Colon (tissue), 2 donors: ENCODE measurements at regions not wholly inside any gene's neighbourhood (a gene's known extent, or its start where the extent isn't known, plus 50 kb on each side); places are given as distances from the start of the nearest gene placed in this dataset.

Experiments
- FAIRE-seq: peaks from 2 replicates; lab custom pipeline; 2012; peaks lifted over from hg19 to GRCh38; lab: Jason Lieb, UNC
- donor health status: control.
- donor health status: control.

GRCh38 chr4:20451986-20452385 lies 200.3 kb downstream of the SLIT2 start:
- no peak for FAIRE-seq

GRCh38 chr4:20454515-20454914 lies 202.8 kb downstream of the SLIT2 start:
- no peak for FAIRE-seq

GRCh38 chr4:20456407-20456806 lies 204.7 kb downstream of the SLIT2 start:
- FAIRE-seq, result no peak

DNA sequence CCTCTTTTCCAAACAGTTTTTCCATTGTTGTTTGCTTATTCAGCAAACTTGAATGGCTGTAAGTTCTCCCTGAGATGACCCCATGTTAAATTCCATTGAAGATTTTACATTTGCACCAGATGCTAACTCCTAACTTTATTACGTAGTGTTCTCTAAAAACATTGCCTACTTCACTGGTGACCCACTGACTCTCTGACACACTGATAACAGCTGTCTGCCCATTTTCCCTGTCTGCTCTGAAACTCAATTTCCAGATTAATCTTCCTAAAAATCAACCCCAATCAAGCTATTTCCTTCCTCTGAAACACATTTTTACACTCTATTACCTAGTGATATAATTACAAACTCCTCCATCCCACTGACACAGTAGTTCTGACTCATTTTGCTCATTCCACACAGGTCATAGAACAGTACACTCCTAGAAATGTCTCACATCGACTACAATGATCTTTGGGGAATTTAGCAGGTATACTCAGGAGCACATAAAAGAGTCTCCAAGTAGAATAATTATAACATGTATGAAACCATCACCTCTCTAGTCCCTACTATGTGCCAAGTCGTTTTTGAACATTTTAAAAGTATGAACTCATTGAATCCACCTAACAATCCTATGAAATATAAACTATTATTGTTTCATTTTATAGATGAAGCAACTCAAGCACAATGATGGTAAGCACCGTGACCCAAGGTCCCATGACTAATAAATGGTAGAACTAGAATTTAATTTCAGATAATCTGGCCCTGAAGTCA lies 210.9 kb downstream of the SLIT2 start:
- FAIRE-seq, result no peak

- no peak for FAIRE-seq
Measured at GRCh38 chr4:20463176-20463430, 211.4 kb downstream of the SLIT2 start.

DNA sequence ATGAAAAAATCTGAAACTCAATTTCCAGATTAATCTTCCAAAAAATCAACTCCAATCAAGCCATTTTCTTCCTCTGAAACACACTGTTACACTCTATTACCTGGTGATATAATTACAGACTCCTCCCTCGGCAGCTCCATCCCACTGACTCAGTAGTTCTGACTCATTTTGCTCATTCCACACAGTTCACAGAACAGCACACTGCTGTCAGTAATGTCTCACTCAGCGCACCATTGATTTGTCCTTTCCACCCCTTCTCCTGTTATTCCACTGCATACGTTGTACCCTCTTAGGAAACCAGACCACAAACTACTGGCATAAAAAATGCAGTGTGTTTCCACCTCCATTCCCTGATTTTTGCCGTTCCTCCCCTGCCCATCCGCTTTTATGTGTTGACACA lies 212.7 kb downstream of the SLIT2 start:
- no peak for FAIRE-seq

DNA sequence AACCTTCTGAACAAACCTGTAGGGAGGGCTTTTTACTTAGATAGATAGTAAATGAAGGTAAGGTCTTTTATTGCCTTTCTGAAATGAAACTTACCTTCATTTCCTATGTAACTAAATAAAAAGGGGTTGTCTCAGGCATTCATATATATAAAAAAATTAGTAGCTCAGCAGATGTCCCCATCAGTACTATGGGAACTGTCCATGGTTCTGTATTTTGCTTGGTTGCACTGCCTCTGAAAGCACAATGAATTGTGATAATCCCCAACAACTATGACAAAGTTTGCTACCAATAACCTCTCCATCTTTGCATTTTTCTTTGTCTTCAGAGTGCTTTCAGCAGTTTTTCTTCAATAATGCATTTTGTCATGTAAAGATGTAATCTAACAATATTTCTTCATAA lies 222.4 kb downstream of the SLIT2 start:
- FAIRE-seq, result no peak

DNA sequence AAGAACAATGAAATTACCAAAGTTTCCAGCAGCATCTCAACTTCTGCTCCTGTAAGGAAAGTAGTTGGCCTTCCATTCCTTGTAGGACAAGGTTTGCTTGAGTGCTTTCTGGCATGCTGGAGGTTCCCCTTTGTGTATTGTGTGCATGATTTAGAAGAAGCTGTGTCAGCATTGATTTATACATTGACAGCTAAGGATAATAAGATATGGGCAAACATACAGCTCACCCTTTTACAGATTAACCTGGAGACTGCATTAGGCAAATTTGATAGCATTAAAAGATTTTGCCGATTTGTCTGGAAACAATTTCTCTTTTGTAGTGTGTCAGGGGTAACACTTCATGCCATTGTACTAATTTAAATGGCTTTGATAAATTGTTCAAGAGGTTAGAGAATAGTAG lies 221.8 kb upstream of the PACRGL start:
- no peak for FAIRE-seq

DNA sequence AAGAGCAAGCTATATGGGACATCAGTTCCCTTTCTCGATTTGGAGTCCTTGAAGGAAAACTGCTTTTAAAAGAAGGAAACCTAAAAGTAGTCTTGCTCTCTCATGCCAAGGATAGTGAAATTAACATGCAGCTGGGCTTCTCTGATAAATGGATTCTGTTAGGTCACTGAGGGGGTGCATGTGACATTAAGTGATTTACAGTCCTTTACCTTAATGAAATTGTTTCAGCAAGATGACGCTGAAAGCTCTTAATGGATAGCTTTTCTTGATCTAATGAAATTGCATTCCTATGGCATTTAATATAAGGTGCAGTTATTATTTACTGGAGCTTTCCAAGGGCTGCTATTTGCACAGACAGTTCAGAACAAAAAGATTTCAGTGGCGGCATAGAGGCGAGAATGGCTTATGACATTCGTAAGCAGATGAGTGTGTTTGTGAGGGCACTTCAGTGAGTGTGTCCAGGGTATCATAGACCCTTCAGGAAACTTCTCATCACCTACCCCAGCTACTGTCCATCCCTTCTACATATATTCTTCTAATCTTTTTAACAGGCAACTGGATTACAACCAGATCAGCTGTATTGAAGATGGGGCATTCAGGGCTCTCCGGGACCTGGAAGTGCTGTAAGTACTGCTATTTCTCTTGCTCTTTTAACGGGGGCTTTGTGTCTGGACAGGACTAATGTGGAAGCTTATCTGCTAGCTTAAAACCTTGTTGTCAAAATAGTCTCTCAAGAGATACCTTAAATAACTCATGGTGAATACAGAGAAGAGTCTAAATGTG lies 219.9 kb upstream of the PACRGL start:
- no peak for FAIRE-seq

- no peak for FAIRE-seq
Measured at GRCh38 chr4:20483416-20483815, 216.8 kb upstream of the PACRGL start.

GRCh38 chr4:20486433-20486832 lies 213.8 kb upstream of the PACRGL start:
- no peak for FAIRE-seq

GRCh38 chr4:20487446-20487845 lies 212.8 kb upstream of the PACRGL start:
- no peak for FAIRE-seq

- FAIRE-seq, result no peak
Measured at GRCh38 chr4:20487852-20488251, 212.4 kb upstream of the PACRGL start.

DNA sequence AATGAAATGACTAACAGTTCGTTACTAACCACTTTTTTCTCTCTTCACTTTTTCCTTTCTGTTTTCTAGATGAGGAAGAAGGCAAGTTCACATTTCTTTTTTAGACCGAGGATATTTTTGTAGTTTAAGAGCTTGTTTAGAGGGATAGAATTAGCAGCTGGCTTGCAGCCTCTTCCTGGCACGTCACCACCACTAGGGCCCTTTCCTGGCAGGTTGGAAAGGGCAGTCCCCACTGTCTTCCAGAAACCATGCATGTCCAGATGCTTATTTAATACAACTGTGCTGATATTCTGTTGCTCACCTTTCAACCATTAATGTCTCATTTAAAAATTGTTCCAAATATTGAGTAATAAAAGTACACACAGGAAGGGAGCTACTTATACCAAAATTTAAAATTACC lies 209.5 kb upstream of the PACRGL start:
- FAIRE-seq, result no peak

GRCh38 chr4:20493761-20494353 lies 206.4 kb upstream of the PACRGL start:
- FAIRE-seq, result no peak

- no peak for FAIRE-seq
Measured at GRCh38 chr4:20496068-20496467, 204.2 kb upstream of the PACRGL start.

DNA sequence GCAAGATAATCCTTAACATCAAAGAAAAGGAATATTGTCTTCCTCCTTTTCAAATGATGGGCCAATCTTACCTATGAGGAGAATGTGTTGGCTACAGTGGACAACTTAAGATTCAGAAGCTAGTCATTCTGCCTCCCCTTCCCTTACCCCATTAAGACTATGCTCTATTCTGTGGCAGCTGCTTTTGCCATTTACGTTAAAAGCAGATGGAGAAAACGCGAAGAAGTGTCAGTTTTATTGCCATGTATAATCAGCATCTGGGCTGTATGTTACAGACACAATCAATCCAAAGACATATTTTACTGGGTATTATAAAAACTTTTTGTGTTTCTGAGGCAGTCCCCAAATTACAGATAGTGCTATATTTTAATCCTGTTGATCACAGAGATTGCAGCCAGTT lies 196.1 kb upstream of the PACRGL start:
- no peak for FAIRE-seq

DNA sequence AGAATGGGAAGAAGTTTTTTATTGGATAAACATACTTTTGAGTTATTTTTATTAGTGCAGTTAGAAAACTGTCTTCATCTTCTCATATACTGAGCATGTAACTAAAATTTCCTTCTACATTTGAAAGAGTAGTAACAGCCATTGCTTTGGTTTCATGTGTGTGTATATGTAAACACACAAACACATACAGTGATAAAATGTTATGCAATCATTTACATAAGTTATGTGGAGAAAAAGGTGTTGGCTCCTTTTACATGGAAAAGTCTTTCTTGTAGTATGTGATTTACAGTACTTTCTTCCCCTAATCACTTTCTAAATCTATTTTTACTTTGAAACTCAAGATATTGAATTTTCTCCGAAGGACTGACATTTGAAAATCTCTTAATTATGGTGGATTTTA lies 194.3 kb upstream of the PACRGL start:
- FAIRE-seq, result no peak

GRCh38 chr4:20506827-20507226 lies 193.4 kb upstream of the PACRGL start:
- FAIRE-seq, result no peak

GRCh38 chr4:20509315-20509714 lies 190.9 kb upstream of the PACRGL start:
- no peak for FAIRE-seq

DNA sequence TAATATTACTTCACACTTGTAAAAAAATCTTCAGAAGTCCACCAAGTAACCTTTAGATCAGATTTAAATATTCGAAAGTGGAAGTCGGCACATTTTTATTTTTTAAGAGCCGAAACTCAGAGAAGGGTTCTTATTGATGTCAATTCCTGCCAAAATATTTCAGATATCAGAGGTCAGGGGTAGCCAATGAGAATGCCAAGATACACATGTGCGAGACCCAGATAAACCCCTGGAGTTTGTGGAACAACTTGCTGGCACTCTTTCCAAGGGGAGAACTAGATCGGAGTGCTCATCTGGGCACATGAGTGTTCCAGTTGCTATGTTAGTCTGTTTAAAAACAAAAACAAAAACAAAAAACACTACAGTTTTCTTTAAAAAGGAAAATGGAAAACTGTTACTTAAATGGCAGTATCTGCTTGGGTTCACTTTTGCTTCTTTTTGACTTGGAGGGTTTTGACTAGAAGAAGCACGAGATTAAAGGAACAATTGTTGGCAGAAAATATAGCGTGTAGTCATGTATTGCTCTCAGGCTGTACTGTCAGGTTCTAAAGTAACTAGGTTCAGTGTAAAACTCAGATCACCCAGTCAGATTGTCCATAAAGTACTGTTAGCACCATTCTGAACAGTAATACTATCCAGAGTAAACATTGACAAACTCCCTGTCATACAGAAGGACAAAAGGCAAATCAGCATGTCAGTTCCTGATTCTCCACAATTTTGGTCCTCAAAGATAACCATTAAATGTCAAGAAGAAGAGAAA lies 188.0 kb upstream of the PACRGL start:
- no peak for FAIRE-seq

- no peak for FAIRE-seq
Measured at GRCh38 chr4:20512985-20513384, 187.3 kb upstream of the PACRGL start.

- FAIRE-seq, result no peak
Measured at GRCh38 chr4:20520901-20521300, 179.4 kb upstream of the PACRGL start.
